Transverse colon (tissue), 4 donors: ENCODE measurements at regions not wholly inside any gene's neighbourhood (a gene's known extent, or its start where the extent isn't known, plus 50 kb on each side); places are given as distances from the start of the nearest gene placed in this dataset.

Source experiments
- DNase-seq: peaks from one replicate; pipeline ENCODE4 v3.0.0-alpha.2; 2019
- H3K27ac ChIP-seq, 4 donors: fragments of 200-600 bp; sonication (generic); 2 replicates each; pipeline ENCODE4 v1.5.1; 2016 to 2018; ENCODE audit warnings: inconsistent platforms in 4 of 4
- H3K27me3 ChIP-seq: fragments of 200-600 bp; sonication (generic); 2 replicates; pipeline ENCODE4 v1.5.1; 2017; ENCODE audit warnings: inconsistent platforms
- H3K36me3 ChIP-seq, 4 donors: fragments of 200-600 bp; sonication (generic); 2 replicates each; pipeline ENCODE4 v1.5.1; 2017 to 2019; ENCODE audit warnings: inconsistent platforms in 4 of 4
- H3K4me1 ChIP-seq, 4 donors: fragments of 200-600 bp; sonication (generic); 2 replicates each; pipeline ENCODE4 v1.5.1; 2017 to 2020; ENCODE audit warnings: inconsistent platforms in 4 of 4
- H3K4me3 ChIP-seq, 4 donors: fragments of 200-600 bp; sonication (generic); 1 replicate in 1 of 4; 2 replicates in 3 of 4; pipeline versions ENCODE4 v1.5.1 to v1.6.1; 2017 to 2019; ENCODE audit warnings: inconsistent platforms in 4 of 4
- H3K9me3 ChIP-seq, 2 donors: fragments of 200-600 bp; sonication (generic); 2 replicates each; pipeline ENCODE4 v1.5.1; 2017 to 2019; ENCODE audit warnings: inconsistent platforms in 2 of 2
- EP300 ChIP-seq: sonication (generic); formaldehyde crosslinking; IDR thresholded peaks from one replicate; pipeline ENCODE4 v1.6.1; 2017; ENCODE audit warnings: antibody characterized with exemption, low read depth
- POLR2A ChIP-seq: fragments of 450-650 bp; IDR thresholded peaks from one replicate; pipeline ENCODE4 v1.6.1; 2016; ENCODE audit warnings: antibody characterized with exemption, mild to moderate bottlenecking, moderate library complexity
- POLR2AphosphoS5 ChIP-seq, 3 donors: sonication (generic); formaldehyde crosslinking; IDR thresholded peaks; one replicate each; pipeline ENCODE4 v1.6.1; 2016; ENCODE audit warnings: antibody characterized with exemption in 3 of 3
- WGBS, 2 donors: methylation state at CpG; one replicate each; pipeline ENCODE4 v1.1.5; 2018; ENCODE audit warnings: low coverage in 1 of 2; 5-methylcytosine and 5-hydroxymethylcytosine counted together
- in situ Hi-C, 4 donors: fragments of 200-750 bp; cut with MboI; loops; one replicate each; pipeline versions ENCODE4 v1.15.0 to v1.15.1; 2017; ENCODE audit warnings: low sequenced_read_pairs in 3 of 4, low pct_ligation_motif_present in 1 of 4, low pct_unique_long_range_greater_than_20kb in 1 of 4
- intact Hi-C: fragments of 100-400 bp; cut with DNase I; formaldehyde crosslinking; loops from one replicate; pipeline ENCODE4 v1.15.1; 2023; ENCODE audit warnings: low total_unique reads
- TF ChIP-seq, protein P1 (sequence below), 5 experiments: fragments of 200-600 bp in 3 of 5; fragments of 450-650 bp in 2 of 5; sonication (generic) in 3 of 5; IDR thresholded peaks; 1 replicate in 2 of 5; 2 replicates in 3 of 5; pipeline ENCODE4 v1.5.1; 2016 to 2017; ENCODE audit warnings: antibody characterized with exemption in 5 of 5, inconsistent platforms in 3 of 5, mild to moderate bottlenecking in 2 of 5, moderate library complexity in 1 of 5

DNA sequence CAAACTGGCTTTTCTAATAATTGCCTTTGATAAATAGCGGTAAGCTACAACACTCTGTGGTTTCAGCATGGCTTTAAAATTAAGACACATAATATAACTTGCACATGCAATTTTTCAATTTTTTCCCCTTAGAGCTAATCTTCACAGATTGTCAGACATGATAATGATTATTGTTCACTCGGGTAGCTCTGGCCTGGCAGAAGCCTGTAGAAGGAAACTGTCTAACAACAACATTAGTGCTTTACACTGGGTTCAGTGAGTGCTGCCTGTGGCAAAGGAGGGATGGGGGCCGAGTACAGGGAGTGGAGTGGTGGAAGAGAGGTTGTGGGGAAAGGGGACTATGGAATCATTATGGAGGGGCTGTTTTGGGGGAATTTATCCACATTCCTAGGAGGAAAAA is 67.2 kb upstream of the AUTS2 start:
- intact Hi-C loops, result no loop called here
- Histone ChIP-seq H3K27me3 (no peaks in the 10 kb centered on the region), H3K9me3 (no peaks in the 10 kb centered on the region), H3K27ac (no peak overlapping the region), H3K4me1 (no peaks in the 10 kb centered on the region), H3K4me3 (no peak overlapping the region), H3K36me3 (no peaks in the 10 kb centered on the region)
- DNase-seq, result no peak
- TF ChIP-seq POLR2AphosphoS5 (IDR thresholded peaks at IDR 0.05) (no peak), EP300 (no peak), POLR2A (no peak)
- TF ChIP-seq, protein P1, sequence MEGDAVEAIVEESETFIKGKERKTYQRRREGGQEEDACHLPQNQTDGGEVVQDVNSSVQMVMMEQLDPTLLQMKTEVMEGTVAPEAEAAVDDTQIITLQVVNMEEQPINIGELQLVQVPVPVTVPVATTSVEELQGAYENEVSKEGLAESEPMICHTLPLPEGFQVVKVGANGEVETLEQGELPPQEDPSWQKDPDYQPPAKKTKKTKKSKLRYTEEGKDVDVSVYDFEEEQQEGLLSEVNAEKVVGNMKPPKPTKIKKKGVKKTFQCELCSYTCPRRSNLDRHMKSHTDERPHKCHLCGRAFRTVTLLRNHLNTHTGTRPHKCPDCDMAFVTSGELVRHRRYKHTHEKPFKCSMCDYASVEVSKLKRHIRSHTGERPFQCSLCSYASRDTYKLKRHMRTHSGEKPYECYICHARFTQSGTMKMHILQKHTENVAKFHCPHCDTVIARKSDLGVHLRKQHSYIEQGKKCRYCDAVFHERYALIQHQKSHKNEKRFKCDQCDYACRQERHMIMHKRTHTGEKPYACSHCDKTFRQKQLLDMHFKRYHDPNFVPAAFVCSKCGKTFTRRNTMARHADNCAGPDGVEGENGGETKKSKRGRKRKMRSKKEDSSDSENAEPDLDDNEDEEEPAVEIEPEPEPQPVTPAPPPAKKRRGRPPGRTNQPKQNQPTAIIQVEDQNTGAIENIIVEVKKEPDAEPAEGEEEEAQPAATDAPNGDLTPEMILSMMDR (IDR thresholded peaks at IDR 0.05), result no peak
- in situ Hi-C loops, result no loop called here
- WGBS, 2 donors, result 66 to 72% methylated on average over 3 of the region's 3 CpGs

DNA sequence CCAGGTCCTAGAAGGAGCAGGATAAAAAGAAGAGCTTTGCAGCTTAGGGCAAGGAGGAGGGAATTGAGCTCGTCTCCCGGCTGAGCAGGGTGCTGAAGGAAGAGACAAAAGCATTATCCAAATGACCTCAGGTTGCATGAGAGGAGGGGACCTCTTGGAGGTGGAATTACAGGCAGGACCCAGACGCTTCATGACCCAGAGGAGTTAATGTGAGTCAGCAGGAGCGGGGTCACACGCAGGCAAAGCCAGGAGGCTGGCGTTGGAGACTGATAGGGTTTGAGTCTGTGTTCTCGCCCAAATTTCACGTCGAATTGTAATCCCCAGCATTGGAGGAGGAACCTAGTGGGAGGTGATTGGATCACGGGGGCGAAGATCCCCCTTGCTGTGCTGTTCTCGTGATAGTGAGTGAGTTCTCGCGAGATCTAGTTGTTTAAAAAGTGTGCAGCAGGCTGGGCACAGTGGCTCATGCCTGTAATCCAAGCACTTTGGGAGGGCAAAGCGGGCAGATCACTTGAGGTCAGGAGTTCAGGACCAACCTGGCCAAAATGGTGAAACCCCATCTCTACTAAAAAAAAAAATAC is 63.7 kb upstream of the AUTS2 start:
- WGBS, 2 donors, result 60 to 89% methylated on average over 1 to 15 of the region's 15 CpGs
- H3K27me3 ChIP-seq, result no peaks in the 10 kb centered on the region
- H3K9me3 ChIP-seq, result no peaks in the 10 kb centered on the region
- DNase-seq, result no peak
- TF ChIP-seq, protein P1 (IDR thresholded peaks at IDR 0.05), result no peak
- TF ChIP-seq POLR2A (no peak), POLR2AphosphoS5 (IDR thresholded peaks at IDR 0.05) (no peak), EP300 (no peak)
- in situ Hi-C loops, result no loop called here
- no peak overlapping the region for H3K27ac ChIP-seq
- intact Hi-C loops, result no loop called here
- no peaks in the 10 kb centered on the region for H3K36me3 ChIP-seq
- no peak overlapping the region for H3K4me3 ChIP-seq
- no peaks in the 10 kb centered on the region for H3K4me1 ChIP-seq

DNA sequence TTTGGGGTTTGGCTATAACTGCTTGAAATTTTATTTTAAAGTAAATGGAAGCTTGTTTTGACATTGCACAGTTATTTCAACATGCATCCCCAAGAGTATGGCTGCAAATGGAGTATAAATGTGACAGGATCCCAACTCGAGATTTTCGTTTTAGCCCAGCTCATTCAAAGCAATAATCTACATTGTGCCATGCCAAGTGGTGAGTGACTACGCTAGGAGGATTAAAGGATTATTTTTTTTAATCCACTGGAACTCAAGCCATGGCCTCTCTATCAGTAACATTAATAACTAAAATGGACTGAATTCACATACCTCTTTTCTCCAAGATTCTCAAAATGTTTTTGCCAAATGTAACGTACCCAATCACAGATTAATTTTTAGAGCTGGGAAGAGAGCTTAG is 60.6 kb upstream of the AUTS2 start:
- TF ChIP-seq EP300 (no peak), POLR2AphosphoS5 (IDR thresholded peaks at IDR 0.05) (no peak), POLR2A (no peak)
- TF ChIP-seq, protein P1 (IDR thresholded peaks at IDR 0.05), result no peak
- in situ Hi-C loops (no loop called here), intact Hi-C loops (no loop called here)
- Histone ChIP-seq H3K9me3 (peaks cover 0 to 6% of the 10 kb centered on the region in 2 donors), H3K4me1 (no peaks in the 10 kb centered on the region), H3K36me3 (no peaks in the 10 kb centered on the region), H3K4me3 (no peak overlapping the region), H3K27ac (no peak overlapping the region), H3K27me3 (no peaks in the 10 kb centered on the region)
- no peak for DNase-seq
- 55 to 100% methylated on average over 1 to 4 of the region's 4 CpGs for WGBS, 2 donors

DNA sequence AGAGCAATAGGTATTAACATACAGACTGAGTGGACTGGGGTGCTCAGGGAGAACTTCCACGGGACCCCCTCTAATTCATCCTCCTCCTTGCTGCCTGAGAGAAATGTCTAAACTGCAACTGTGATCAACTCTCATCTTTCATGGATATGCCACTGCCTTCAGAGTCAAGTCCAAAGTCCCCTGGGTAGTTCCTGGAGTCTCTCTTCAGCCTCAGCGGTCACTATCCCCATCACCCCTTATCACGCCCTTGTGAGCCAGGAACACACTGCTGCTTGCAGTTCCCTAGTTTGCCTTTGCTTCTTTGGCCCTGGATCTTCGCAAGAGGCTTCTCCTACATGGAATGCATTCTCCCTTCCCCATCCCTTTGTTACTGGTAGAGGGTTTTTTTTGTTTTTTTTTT is 58.7 kb upstream of the AUTS2 start:
- TF ChIP-seq POLR2AphosphoS5 (IDR thresholded peaks at IDR 0.05), result no peak
- TF ChIP-seq, protein P1 (IDR thresholded peaks at IDR 0.05), result no peak
- TF ChIP-seq EP300, result no peak
- no peak for TF ChIP-seq POLR2A
- H3K27ac ChIP-seq, result no peak overlapping the region
- H3K27me3 ChIP-seq, result no peaks in the 10 kb centered on the region
- DNase-seq, result no peak
- in situ Hi-C loops, result no loop called here
- 68% methylated on average over 4 of the region's 4 CpGs; no CpG with 5 or more reads in 1 of the 2 donors for WGBS, 2 donors
- H3K36me3 ChIP-seq, result no peaks in the 10 kb centered on the region
- intact Hi-C loops, result no loop called here
- H3K9me3 ChIP-seq, result peaks cover 0 to 6% of the 10 kb centered on the region in 2 donors
- H3K4me3 ChIP-seq, result no peak overlapping the region
- H3K4me1 ChIP-seq, result no peaks in the 10 kb centered on the region
